ENCODE measurements at regions not wholly inside any gene's neighbourhood (a gene's known extent, or its start where the extent isn't known, plus 50 kb on each side); places are given as distances from the start of the nearest gene placed in this dataset.
"Not testable (repeated sequence)": the region's sequence is repeated elsewhere in the genome, so short reads cannot be mapped to it uniquely, and the experiment has no call there.

DNA sequence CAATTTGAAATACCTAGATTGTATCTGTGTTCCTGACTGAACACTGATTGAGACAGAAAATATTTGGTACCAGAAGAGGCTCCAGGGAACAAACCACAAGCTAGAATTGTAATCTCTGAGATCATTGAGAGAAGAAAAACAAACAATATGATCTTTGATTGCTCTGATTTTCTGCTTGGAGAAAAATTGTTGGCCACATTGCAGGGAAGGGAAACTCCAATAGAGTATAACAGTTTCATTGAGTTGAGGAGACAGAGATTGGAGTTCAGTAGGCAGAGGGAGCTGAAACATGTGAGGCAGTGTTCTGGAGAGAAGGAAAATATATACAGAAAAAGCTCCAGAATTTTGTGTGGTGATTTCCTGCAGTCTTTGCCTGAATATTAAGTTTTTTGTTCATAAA is 158.2 kb downstream of the C4orf33 start:
- no peak for DNase-seq (ENCODE audit: low spot score)

DNA sequence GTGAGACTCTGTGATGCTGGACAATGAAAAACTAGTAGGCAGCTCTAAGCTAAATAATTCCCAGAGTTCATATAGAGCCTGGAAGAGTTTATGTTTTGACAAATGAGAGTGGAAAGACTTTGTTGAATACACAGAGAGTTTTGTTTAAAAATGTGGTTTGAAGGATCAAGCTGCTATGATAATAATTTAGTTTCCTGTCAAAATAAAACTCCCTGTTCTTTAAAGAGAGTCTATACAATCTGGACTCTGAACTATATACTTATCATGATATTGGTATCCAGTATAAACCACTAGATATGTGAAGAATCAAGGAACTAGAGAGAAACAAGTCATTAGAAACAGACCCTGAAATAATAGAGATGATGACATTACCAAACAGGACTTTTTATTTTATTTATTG is 158.6 kb downstream of the C4orf33 start:
- DNase-seq (ENCODE audit: low spot score), result peak; percentile 16

DNA sequence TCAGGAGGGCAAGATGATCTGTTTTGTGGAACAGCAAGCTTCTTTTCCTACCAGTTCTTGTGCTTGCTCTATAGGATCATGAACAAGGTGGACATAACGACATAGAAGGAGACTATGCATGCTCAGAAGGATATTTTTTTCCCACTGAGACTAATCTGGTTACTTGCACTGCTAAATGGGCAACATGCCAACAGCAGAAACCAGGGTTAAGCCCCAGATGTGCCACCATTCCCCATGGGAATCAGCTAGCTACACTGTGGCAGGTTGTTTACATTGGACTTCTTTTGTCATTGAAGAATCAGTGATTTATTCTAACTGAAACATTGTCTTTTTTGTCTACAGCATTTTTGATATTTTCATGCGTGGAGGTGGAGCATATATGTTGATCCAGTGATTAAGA is 165.6 kb downstream of the C4orf33 start:
- no peak for DNase-seq (ENCODE audit: low spot score)

DNA sequence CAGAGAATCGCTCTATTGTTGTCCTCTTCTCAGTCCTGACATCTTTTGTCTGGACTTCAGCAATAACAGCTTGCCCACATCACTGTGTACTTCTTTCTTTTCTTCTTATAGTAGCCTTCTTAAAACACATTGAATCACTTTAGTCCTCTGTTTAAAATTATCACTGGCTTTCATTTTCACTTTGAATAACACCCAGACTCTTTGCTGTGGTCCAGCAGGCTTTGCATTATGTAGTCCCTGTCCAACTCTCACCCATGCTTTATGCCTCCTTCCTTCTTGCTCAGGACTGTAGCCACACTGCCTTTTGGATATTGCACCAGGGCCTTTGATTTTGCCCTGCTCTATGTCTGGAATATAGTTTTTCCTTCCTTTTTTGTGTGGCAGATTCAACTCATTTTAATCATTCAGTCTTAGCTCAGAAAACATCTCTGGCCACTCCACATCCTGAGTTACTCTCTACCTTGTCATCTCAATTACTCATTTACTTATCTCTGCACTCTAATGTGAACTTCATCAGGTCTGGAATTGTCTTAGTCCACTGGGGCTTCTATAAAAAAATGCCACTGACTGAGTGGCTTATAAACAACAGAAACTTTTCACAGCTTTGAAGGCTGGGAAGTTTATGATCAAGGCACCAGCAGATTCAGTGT is 168.2 kb downstream of the C4orf33 start:
- no peak for DNase-seq (ENCODE audit: low spot score)

DNA sequence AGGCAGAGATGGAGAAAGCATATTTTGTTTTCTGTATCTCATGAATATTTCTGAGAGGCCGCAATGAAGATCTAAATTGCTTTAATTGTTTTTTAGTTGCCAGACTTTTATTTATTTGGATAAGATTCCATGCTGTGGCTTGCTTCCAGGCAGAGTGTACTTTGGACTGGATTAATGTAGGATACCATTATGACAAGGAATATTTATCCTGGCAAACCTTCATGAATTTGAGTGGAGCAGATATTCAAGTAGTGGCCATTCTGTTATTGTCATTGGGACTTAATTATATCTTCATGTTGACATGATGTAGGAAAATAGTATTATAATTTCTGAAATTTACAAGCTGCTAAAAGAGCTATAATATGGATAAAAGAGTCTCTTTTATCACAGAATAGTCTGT is 182.9 kb downstream of the C4orf33 start:
- no peak for DNase-seq (ENCODE audit: low spot score)

DNA sequence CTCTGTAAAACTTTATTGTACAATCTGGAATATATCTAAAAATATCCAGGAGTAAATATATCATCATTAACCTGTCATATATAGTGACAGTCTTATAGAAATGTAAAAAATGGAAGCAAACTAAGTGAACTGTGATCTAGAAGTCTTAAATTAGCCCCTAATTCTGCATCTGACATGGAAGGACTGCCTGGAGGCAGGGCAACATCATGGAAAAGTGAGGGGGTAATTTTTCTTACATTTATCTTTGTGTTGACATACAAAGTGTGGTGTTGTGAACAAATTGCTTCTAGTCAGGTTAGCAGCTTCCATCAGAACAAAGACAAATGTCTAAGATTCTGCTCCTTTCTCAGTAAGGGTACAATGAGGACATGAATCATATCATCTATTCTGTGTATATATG is 186.3 kb downstream of the C4orf33 start:
- DNase-seq (ENCODE audit: low spot score), result no peak

DNA sequence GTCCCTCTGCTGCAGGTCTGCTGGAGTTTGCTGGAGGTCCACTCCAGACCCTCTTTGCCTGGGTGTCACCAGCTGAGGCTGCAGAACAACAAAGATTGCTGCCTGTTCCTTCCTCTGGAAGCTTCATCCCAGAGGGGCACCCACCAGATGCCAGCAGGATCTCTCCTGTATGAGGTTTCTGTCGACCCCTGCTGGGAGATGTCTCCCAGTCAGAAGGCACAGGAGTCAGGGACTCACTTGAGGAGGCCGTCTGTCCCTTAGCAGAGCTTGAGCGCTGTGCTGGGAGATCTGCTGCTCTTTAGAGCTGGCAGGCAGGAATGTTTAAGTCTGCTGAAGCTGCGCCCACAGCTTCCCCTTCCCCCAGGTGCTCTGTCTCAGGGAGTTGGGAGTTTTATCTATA is 196.2 kb downstream of the C4orf33 start:
- DNase-seq (ENCODE audit: low spot score), result not testable (repeated sequence)

DNA sequence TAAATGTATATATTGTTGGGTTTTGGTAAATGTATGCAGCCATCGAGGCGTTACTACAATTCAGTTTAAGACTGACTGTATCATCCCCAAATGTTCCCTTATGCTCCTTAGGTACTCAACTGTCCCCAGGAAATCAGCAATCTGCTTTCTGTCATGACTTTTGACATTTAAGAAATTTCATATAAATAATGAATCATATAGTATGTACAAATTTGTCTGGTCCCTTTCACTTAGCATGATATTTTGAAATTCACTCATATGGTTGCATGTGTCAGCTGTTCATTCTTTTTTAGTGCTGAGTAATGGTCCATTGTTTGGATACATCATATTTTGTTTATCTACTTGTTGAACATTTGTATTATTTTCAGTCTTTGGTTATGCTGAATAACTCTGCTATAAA is 218.8 kb downstream of the C4orf33 start:
- no peak for DNase-seq (ENCODE audit: low spot score)

DNA sequence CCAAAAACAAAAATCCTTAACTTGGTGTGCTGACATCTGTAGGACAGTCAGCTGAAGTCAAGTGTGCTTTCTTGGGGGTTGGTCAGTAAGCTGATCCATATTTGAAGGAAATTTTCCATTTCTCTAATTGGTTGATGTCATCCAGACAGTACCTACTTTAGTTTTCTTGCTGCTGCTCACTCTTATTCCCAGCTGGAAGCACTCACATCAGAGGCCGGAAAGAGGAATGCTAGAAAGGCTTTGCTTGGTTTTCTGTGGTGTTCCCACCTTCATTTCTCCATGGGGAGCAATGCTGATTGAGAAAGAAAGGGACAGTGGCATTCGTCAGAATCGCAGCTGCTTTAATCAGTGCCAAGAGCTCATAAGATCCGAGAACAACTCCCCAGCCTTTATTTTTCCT is 227.0 kb downstream of the C4orf33 start:
- no peak for DNase-seq (ENCODE audit: low spot score)

DNA sequence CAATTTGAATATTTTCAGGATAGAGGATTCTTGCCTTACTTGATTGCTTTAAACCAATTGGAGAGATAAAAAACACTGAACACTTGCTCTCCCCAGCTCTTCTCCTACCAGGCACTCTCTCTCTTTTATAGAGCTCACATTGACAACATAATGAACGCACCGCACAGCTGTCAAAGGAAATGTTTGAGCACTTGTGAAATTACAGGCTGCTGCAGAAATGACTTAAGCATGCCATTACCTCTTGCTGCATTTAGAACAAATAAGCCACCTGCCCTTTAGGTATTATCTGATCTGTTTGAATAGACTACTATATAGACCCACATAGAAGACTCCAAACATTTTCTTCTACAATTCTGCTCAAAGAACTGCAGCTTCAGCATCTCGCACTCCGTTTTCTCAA is 227.7 kb downstream of the C4orf33 start:
- DNase-seq (ENCODE audit: low spot score), result no peak

DNA sequence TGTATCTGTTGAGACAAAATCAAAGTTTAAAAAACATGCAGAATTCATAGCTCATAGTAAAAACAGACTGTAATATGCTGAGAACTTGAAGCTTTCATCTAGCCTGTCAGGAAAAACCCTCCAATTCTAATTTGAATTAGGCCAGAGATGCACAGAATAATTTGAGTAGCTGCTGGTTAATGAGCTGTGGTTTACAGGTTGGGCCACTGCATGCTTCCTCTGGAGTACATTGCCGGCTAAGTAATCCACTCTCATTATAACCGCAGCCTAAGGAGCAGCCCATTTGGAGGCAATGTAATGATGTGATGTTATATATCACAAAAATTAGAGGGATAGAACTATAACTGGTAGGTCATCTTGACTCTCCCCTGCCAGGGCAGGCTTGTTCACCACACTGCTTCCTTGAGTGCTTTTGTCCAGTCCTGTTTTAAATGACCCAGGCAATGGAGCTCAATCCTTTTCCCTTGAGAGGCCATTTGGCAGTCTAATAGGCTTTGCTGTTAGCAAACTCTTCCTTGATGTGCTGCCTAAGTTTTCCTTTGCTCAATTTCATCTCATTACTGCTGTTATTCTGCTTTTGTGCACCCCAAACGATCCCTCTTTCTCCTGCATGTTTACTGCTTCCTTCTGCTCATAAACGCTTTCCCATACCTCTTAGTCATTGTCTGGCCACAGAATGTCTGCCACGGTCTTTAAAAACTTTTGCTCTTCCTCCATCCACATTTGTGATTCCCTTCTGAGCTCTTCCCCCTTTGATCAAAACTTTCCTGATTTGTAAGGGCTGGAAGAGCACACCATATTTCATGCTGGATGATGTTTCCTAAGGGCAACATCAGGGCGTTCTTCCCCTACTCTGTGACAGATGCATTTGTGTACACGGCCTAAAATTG is 230.9 kb downstream of the C4orf33 start:
- DNase-seq (ENCODE audit: low spot score), result no peak

DNA sequence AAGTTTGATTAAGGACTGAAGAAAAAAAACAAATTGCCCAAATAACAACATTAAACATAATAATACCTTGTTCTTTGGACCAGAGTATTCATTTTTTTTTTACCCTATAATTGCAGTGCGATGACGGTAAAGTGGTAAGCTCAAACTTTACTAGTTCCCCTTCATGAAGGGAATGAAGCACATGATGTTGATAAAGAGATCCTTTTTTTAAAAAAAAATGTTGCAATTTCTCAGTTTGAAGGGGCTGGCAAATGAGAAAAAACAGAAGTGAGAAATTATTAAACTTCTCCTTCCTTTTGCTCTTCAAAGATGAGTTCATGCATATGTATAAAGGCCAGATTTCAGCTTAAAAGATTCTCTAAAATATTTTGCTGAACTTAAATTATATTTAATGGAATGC is 231.7 kb downstream of the C4orf33 start:
- DNase-seq (ENCODE audit: low spot score), result no peak

DNA sequence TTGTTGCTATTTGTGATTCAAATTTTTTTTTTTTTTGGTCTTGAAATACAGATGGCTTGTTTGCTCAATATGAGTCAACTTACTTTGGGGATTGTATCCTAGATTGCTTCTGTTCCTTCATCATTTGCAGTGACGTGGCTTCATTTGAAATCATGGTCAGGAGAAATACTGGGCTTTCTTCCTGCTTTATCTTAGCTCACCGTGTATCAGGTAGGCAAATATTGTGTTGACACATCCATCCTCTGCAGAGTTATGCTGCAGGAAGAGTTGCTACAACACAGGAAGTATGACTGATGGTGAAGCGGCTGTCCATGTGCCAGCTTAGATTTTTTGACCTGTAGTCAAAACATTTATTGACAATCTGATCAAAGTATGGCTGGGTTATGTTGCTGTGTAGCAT is 232.2 kb downstream of the C4orf33 start:
- DNase-seq (ENCODE audit: low spot score), result no peak

DNA sequence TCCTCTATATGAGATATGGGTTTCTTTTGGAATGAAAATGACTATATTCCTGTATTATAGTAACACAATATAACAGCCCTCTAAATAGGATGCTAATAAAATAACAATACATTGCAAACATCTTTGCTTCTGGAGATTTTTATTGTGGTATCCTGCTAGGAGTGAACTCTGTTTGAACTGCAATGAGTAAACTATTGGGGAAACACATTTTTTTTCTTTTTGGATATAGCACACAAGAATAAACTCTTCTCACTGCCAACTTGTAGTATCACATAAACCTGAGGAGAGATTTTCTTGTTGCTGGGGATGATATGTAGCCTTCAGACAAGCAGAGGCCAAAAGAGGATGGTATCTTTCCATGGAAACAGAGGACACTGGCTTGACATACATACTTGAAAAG is 238.2 kb downstream of the C4orf33 start:
- DNase-seq (ENCODE audit: low spot score), result no peak

DNA sequence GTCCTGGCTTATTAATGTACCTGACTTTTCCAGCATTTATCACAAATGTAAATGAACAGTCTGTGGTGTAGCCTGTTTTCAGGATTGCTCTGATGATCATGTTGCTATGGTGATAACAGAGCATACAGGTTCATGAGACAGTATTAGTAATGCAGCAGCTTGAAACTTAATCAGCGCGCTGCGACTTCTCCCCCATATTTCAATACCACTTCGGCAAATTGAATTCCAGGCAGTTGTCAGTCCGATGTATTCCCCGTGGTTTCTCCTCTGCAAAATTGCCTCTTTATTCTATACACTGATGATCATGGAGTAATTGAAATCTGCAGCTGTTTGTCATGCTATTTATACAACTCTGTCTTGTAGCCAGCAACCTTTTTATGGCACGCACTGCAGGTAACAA is 239.3 kb downstream of the C4orf33 start:
- DNase-seq (ENCODE audit: low spot score), result no peak

DNA sequence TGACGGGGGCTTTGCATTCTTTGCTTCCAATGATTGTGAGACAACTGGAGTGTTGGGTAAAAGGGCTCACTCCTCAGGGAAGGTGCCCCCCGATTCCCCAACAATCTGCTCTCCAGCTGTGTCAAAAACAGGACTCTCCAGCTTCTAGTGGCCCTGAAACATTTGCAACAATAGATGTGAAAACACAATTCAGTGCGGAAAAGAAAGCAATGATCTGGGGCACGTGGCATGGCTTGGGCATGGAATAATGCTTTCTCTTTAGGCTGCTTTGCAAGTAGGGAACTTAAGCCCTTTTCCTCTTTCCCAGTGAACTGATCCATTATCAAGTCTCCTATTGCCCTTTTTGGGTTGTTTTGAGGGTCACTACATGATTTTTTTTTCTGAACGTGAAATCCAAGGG is 239.9 kb downstream of the C4orf33 start:
- no peak for DNase-seq (ENCODE audit: low spot score)

DNA sequence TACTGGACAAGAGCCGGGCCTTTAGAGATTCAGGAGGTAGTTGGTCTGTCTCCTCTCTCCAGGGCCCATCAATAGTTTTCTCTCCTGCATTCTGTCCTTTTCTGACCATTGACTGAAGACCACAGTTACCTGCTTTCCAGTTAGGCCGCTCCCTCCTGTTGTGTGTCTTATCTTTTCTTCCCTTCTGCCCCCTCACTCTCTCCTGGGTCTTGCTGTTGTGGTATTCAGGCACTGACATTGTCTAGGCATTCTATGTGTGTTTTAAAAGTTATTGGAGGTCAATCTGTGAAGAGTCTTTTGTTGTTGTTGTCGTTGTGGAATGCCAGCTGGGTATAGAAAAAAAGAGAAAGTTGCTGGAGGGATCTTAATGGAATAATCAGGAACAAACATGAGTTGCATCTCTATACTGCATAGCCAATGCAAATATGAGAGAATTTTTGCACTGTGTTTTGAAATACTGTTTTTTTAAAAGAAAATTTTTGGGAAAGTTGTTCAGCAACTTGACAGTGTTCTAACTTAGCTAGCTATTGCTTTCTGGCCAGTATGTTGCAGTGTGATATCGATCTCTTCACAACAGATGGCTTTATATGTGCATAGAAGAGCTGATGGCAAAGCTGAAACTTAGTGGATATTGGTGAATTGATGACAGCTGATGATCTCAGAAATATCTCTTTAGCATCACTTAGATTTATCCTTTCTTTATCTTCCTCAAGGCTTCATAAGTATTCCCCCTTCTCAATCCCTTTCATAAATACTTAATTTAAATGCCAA is 240.7 kb downstream of the C4orf33 start:
- DNase-seq (ENCODE audit: low spot score), result no peak

DNA sequence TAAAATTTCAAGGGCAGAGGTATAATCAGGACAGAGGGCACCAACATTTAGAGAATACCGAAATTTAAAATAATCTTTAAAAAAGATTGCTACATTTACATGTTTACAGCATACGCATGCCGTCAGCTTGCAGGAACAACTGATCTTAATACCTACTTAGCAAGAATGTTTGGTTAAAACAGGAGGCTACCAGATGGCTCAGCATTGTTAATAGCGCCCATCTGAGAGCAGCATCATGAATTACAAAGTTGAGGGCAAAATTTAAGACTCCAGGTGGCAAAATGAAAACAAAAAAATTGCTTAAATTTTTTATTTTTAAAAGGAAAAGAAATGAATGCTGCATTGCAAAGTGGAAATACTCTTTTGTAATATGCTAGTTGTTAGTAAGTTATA is 241.3 kb downstream of the C4orf33 start:
- no peak for DNase-seq (ENCODE audit: low spot score)

DNA sequence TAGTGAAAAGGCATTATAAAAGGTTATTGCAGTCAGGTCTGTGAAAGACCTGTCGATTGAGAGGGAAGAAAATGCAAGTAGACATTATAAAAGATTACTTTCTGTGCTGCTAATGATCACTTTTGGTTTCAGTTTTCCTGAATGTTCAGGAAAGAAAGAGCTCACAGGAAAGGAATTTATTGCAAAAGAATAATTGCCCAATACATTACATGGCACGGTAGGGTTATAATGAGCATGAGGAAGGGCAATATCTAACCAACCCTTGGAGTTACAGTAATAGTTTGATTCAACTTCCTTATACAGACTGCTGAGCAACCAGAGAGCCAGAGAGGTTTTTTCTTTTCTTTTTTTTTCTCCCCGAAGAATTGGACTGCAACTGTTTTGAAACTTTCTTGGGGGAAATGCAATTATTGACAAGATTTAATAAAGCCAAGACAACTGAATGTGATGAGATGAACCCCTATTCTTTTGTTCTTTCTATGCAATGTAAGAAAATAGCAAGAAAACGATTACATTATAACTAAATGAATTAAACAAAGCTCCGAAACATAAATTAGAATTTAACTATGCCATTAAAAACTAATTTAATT is 247.0 kb downstream of the C4orf33 start:
- DNase-seq (ENCODE audit: low spot score), result peak; percentile 89

DNA sequence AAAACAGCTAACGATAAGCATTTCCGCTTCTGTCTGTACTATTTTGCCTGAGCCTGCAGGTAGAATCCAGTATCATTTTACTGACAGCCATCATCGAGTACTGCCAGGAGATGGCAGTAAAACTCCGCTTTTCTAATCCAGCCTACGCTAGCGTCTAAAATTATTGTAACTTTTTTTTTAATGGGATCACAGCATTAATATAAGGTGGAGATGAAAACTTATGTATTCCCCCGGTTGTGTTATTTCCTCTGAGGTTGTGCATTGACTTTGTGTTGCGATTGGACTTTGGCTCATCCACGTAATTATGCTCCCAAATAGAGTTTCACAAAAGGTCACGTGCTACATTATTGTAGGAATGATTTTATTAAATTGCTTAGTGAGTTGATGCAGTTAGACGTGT is 248.1 kb downstream of the C4orf33 start:
- peak; percentile 58 for DNase-seq (ENCODE audit: low spot score)

DNA sequence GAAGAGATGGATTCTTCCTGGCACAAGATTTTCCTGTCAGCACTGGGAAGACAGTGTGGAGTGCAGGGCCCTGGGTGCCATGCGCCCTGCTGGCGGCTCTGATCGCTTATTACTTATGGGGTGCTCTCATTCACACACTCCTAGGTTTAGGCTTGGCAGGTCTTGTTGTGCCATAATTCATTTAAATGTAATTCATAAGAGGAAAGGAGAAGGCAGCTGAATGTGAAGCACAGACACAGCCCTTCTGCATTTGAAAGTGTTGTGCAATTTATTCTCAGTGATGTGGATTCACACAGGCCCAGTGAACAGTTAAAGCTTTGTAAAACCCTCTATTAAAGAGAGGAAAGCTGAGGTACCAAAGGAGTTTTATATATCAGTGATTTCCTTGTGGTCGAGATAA is 249.7 kb downstream of the C4orf33 start:
- DNase-seq (ENCODE audit: low spot score), result no peak

DNA sequence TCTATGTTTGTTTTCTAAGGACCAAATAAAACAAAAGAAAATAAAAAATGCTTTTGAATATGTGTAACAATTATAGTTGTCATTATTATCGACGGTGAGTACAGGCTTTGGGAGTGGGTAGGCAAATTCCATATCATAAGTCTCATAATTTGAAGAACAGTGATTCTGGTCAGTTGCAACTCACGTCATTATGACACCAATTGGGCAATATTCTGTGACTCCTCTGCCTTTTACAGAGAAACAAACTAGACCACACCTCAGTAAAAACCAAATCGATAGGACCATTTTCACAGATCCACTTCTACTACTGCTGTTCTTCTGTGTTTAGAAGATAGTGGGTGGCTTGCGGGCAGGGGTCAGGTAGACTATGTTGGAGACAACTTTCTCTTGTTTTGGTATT is 250.1 kb downstream of the C4orf33 start:
- no peak for DNase-seq (ENCODE audit: low spot score)
